Right atrium auricular region (tissue), 2 donors: ENCODE measurements at regions not wholly inside any gene's neighbourhood (a gene's known extent, or its start where the extent isn't known, plus 50 kb on each side); places are given as distances from the start of the nearest gene placed in this dataset.

Experiments
- DNase-seq: peaks from one replicate; pipeline ENCODE4 v3.0.0-alpha.2; 2019; ENCODE audit warnings: low spot score
- H3K27ac ChIP-seq, 2 donors: fragments of 200-600 bp; sonication (generic); 1 replicate in 1 of 2; 2 replicates in 1 of 2; pipeline ENCODE4 v1.5.1; 2016 to 2019
- H3K27me3 ChIP-seq, 2 donors: fragments of 200-600 bp; sonication (generic); one replicate each; pipeline versions ENCODE4 v1.5.1 to v1.6.0; 2017 to 2019
- H3K36me3 ChIP-seq: fragments of 200-600 bp; sonication (generic); one replicate; pipeline ENCODE4 v1.5.1; 2016
- H3K4me1 ChIP-seq, 2 donors: fragments of 200-600 bp; sonication (generic); one replicate each; pipeline versions ENCODE4 v1.5.1 to v1.6.0; 2017 to 2019
- H3K4me3 ChIP-seq, 2 donors: fragments of 200-600 bp; sonication (generic); 1 replicate in 1 of 2; 2 replicates in 1 of 2; pipeline ENCODE4 v1.5.1; 2017 to 2019; ENCODE audit warnings: mild to moderate bottlenecking in 1 of 2, moderate library complexity in 1 of 2
- H3K9me3 ChIP-seq, 2 donors: fragments of 200-600 bp; sonication (generic); one replicate each; pipeline ENCODE4 v1.5.1; 2019
- CTCF ChIP-seq, 2 donors: fragments of 200-600 bp; sonication (generic); IDR thresholded peaks; one replicate each; pipeline ENCODE4 v1.5.1; 2019; ENCODE audit warnings: antibody characterized with exemption in 2 of 2

GRCh38 chr2:120675460-120676130 is 60.1 kb upstream of the GLI2 start:
- peak; percentile 59 to 81 for TF ChIP-seq CTCF (IDR thresholded peaks at IDR 0.05)
- no peaks in the 10 kb centered on the region for H3K36me3 ChIP-seq
- H3K27me3 ChIP-seq: no peaks in the 10 kb centered on the region
- H3K4me1 ChIP-seq: peaks cover 0 to 4% of the 10 kb centered on the region in 2 donors
- peak; percentile 69 for DNase-seq
- no peak overlapping the region for H3K4me3 ChIP-seq
- H3K27ac ChIP-seq: no peak overlapping the region
- no peaks in the 10 kb centered on the region for H3K9me3 ChIP-seq

GRCh38 chr2:120677221-120677620 is 58.4 kb upstream of the GLI2 start:
- H3K4me3 ChIP-seq: no peak overlapping the region
- H3K9me3 ChIP-seq: no peaks in the 10 kb centered on the region
- H3K27ac ChIP-seq: no peak overlapping the region
- no peak for TF ChIP-seq CTCF (IDR thresholded peaks at IDR 0.05)
- no peak for DNase-seq
- no peaks in the 10 kb centered on the region for H3K27me3 ChIP-seq
- H3K4me1 ChIP-seq: peaks cover 0 to 4% of the 10 kb centered on the region in 2 donors
- H3K36me3 ChIP-seq: no peaks in the 10 kb centered on the region

GRCh38 chr2:120677696-120678247 is 57.9 kb upstream of the GLI2 start:
- no peak overlapping the region for H3K4me3 ChIP-seq
- no peaks in the 10 kb centered on the region for H3K36me3 ChIP-seq
- TF ChIP-seq CTCF (IDR thresholded peaks at IDR 0.05): no peak
- peaks cover 0 to 4% of the 10 kb centered on the region in 2 donors for H3K4me1 ChIP-seq
- DNase-seq: no peak
- H3K9me3 ChIP-seq: no peaks in the 10 kb centered on the region
- H3K27me3 ChIP-seq: no peaks in the 10 kb centered on the region
- no peak overlapping the region for H3K27ac ChIP-seq

GRCh38 chr2:120678251-120678650 is 57.4 kb upstream of the GLI2 start:
- H3K27ac ChIP-seq: no peak overlapping the region
- H3K4me3 ChIP-seq: no peak overlapping the region
- H3K36me3 ChIP-seq: no peaks in the 10 kb centered on the region
- peaks cover 0 to 4% of the 10 kb centered on the region in 2 donors for H3K4me1 ChIP-seq
- TF ChIP-seq CTCF (IDR thresholded peaks at IDR 0.05): no peak
- no peaks in the 10 kb centered on the region for H3K27me3 ChIP-seq
- DNase-seq: no peak
- H3K9me3 ChIP-seq: no peaks in the 10 kb centered on the region

GRCh38 chr2:120678926-120679325 is 56.7 kb upstream of the GLI2 start:
- no peak for DNase-seq
- Histone ChIP-seq H3K27me3 (no peaks in the 10 kb centered on the region), H3K4me1 (peaks cover 0 to 4% of the 10 kb centered on the region in 2 donors), H3K4me3 (no peak overlapping the region), H3K36me3 (no peaks in the 10 kb centered on the region), H3K27ac (no peak overlapping the region), H3K9me3 (no peaks in the 10 kb centered on the region)
- TF ChIP-seq CTCF (IDR thresholded peaks at IDR 0.05): no peak

- Histone ChIP-seq H3K36me3 (no peaks in the 10 kb centered on the region), H3K27ac (no peak overlapping the region), H3K4me3 (no peak overlapping the region), H3K4me1 (peaks cover 0 to 4% of the 10 kb centered on the region in 2 donors), H3K27me3 (no peaks in the 10 kb centered on the region), H3K9me3 (no peaks in the 10 kb centered on the region)
- DNase-seq: no peak
- TF ChIP-seq CTCF (IDR thresholded peaks at IDR 0.05): no peak
These were observed 56.1 kb upstream of the GLI2 start for GRCh38 chr2:120679526-120679925.
